Lower leg skin (tissue), 3 donors: ENCODE measurements at regions not wholly inside any gene's neighbourhood (a gene's known extent, or its start where the extent isn't known, plus 50 kb on each side); places are given as distances from the start of the nearest gene placed in this dataset.

Experiments
- POLR2A ChIP-seq, 2 donors: fragments of 450-650 bp; IDR thresholded peaks; one replicate each; pipeline ENCODE4 v1.6.1; 2016 to 2017; ENCODE audit warnings: antibody characterized with exemption in 2 of 2, mild to moderate bottlenecking in 1 of 2, moderate library complexity in 1 of 2
- TF ChIP-seq, protein P1 (sequence below), 3 donors: fragments of 450-650 bp; IDR thresholded peaks; one replicate each; pipeline ENCODE4 v1.5.1; 2016; ENCODE audit warnings: antibody characterized with exemption in 3 of 3, mild to moderate bottlenecking in 3 of 3, moderate library complexity in 2 of 3

DNA sequence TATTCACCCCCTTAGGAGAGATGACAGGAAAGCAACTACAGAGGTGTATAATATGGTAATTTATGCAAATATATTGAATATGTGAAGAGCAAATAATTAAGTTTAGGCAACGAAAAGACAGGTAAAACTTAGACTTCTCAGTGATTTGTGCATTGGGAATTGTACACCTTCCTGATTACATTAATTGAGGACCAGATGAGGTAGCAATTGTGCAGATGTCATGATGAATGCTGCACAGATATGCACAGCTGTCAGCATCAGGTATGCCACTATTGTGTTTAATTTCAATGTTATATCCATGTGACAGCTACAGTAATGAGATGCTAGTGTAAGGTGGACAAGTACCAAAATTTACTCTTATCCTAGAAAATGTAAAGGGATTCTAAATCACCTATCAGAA, 267.2 kb upstream of the FSIP2 start:
- TF ChIP-seq, protein P1, sequence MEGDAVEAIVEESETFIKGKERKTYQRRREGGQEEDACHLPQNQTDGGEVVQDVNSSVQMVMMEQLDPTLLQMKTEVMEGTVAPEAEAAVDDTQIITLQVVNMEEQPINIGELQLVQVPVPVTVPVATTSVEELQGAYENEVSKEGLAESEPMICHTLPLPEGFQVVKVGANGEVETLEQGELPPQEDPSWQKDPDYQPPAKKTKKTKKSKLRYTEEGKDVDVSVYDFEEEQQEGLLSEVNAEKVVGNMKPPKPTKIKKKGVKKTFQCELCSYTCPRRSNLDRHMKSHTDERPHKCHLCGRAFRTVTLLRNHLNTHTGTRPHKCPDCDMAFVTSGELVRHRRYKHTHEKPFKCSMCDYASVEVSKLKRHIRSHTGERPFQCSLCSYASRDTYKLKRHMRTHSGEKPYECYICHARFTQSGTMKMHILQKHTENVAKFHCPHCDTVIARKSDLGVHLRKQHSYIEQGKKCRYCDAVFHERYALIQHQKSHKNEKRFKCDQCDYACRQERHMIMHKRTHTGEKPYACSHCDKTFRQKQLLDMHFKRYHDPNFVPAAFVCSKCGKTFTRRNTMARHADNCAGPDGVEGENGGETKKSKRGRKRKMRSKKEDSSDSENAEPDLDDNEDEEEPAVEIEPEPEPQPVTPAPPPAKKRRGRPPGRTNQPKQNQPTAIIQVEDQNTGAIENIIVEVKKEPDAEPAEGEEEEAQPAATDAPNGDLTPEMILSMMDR (IDR thresholded peaks at IDR 0.05): no peak
- no peak for TF ChIP-seq POLR2A (IDR thresholded peaks at IDR 0.05)
